Stimulated activated CD8-positive, alpha-beta memory T cell treated with anti-CD3 and anti-CD28 coated beads, Interleukin-12 subunit alpha, Interleukin-12 subunit beta, amount 100 ng/mL, for 24 hours (primary cell): ENCODE measurements at regions not wholly inside any gene's neighbourhood (a gene's known extent, or its start where the extent isn't known, plus 50 kb on each side); places are given as distances from the start of the nearest gene placed in this dataset.
"Not testable (repeated sequence)": the region's sequence is repeated elsewhere in the genome, so short reads cannot be mapped to it uniquely, and the experiment has no call there.

Experiments used
- DNase-seq: peaks from one replicate; pipeline ENCODE4 v3.0.0-alpha.2; 2020; ENCODE audit errors: extremely low read depth

DNA sequence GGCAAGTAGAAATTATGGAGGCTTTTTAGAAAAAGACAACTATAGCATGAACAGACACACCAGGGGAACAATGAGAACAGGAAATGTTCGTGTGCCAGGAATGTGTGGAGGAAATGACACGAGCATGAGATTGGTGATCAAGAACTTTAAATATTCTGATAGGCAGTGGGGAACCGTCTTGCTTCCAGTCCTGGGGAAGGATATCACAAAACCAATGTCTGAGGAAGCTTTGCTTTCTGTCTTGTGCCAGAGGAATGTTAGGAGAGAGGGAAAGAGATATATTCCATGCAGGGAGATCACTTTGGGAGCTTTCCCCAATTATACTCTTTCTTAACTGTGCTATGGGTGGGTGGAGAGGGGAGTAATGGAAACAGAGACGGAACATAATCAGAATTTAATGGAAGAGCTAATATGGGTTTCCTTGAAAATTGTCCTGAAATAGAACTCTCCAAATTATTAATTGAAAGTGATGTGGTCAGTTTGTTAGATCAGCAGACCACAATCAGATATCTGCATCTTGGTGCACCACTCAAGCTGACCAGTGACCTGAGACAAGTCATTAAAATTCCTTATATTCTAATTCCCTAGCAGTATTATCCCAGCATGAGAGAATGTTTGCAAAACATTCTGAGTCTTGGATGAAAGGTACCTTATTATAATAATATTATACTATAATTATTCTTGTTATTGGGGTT, 178.2 kb downstream of the SOX4 start:
- DNase-seq: no peak

DNA sequence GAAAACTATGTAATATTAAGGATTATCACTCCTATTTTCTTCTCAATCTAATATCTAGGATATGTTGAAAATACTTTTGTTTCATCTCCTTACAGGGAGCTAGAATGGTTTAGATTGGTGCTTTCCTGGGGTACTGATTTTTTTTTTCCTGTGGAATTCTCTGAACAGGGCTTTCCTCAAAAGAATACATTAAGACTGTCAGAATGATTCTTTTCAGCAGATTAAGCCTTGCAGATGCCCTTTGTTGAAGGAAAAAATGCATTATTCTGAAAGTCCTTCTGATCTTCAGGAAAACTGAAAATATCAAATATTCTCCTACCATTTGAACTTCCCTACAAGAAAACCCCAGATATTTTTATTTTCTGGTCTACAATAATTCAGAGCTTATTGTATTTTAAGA, 178.9 kb downstream of the SOX4 start:
- DNase-seq: no peak

DNA sequence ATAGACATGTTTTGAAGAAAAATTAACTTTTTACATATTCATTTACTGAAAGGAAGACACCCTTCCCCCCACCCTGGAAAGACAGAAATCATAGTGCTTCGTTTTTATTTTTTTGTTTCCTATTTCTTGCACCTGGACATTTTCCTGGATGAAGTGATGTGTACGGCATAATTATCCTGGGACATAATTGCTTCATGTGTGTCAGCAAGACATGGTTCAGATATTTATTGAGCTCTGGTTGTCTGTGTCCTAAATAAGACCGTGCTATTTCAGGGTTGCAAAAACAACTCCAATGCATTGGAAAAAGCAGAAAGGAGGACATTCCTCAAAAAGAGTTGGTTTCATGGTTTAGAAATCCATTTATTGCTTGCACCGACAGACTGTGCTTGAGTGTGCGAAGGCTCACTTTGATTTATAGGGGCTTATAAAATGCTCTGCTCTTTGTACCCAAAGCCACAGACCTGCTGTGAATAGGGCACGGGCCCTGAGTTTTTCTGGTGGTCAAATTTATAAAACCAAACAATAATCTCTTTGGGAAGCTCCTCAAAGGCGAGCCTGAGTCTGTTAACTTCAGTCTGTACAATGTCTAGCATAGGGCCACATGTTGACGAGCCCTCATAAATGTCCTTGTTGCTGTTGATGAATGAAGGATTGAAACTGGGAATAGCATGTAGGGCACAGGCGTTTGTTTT, 179.5 kb downstream of the SOX4 start:
- DNase-seq: no peak

DNA sequence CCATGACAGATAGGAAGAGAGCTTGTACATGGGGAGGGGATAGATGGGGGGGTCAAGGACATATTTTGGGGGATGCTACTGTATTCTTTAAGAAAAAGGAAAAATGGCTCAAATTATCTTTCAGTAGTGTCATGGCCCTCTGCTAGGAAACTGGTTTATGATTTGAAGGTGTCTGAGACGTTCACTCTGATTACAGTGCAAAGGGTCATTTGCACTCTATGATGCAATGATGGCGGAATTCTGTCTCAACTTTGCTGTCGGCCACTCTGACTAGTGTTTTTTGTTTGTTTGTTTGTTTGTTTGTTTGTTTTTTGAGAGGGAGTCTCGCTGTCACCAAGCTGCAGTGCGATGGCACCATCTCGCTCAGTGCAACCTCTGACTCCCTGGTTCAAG, 180.0 kb downstream of the SOX4 start:
- no peak for DNase-seq

DNA sequence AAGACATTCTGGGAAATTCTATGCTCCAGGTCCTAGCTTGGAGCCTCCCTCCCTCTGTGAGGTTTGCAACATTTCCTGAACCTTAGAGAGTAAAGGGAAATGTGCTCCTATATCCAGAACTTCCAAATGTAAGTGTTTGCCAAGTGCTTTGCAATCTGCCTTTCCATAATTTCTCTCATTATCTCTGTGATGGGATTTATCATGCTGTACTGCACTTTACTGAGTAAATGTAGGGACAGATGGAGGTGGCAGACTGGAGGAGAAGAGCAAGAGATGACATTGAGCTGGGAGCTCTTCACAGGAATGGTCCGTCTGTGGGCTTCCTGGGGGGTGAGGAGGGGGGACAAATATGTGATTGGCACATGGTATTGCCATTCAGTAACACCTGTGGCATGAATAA, 184.3 kb downstream of the SOX4 start:
- no peak for DNase-seq

DNA sequence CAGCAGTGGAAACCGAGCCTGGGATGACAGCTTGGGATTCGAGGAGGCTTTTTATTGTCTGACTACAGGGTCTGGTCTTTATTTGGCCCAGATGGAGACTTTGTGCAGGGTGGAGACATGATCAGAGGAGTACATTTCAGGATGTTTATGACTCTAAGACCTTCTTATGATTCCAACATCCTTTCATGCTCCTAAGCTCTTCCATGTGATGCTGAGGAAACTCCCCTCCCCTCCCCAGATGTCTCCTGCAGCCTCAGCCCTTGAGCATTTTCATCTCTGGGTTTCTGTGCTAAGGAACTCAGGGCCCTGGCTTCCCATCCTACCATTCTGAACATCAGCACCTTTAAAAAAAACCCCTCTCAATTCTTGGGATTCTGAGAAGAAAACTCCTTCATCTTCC, 186.6 kb downstream of the SOX4 start:
- no peak for DNase-seq

DNA sequence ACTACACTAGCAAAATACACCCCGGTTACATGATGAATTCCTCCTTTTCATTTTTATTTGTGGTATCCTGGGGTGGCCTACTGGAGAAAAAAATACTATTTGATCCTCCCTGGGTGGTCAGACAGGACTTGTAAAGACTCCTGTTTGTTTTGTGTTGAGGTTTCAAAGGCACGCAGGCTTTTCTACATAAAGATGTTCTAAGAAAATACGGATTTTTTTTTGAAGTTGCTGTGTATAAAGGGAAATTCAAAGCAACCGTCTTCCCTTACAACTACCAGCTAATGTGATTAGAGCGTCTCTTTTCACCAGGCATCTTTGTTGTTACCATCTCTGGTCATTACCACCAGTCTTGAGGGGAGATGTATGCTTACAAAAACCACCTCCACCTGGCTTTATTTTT, 187.1 kb downstream of the SOX4 start:
- no peak for DNase-seq

DNA sequence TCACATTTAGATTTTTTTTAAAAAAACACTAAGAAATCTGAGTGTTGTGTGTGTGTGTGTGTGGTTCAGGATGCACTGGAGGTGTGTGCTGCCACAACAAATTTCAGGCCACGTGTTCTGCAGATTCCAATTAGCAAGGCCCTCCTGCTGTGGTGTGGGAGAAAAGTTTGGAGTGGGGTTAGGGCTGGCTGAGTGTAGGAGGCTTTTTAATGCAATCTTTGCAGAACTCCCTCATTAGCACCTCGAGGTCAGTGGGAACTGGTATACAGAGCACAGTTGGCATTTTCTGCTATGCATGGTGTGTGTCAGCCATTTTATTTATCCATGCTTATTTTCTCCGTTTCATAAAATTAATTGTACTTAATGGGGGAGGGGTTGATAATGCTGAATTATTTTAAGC, 187.6 kb downstream of the SOX4 start:
- no peak for DNase-seq

DNA sequence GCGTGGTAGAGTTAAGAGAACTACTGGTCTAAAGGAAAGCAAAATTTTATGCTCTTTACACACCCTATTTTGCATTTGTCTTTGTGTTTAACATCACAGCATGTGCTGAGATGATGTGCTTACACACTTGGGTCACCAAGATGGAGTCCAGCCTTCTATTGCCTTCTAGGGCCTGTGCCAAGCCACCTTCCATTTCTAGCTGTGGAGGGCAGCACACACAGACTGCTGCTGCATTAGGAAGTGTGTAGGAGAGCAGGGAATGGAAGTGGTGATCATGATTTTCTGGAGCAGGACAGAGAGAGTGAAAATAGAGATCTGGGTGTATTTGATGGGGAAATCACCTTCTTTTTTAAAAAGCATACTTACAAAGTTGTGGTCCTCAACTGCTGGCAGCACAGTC, 191.6 kb downstream of the SOX4 start:
- no peak for DNase-seq

DNA sequence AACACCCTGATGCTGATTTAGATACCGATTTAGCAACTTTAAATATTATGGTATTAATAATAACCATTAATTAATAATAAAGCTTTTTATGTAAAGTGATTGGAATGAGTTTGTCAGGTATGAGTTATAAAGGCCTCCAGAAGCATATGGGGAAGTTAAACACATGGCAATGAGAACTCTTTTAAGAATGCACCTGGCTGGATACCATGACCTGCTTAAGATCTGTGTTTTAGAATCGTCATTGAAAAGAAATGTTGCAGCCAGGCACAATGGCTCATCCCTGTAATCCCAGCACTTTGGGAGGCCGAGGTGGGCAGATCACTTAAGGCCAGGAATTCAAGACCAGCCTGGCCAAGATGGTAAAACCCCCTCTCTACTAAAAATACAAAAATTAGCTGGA, 197.5 kb downstream of the SOX4 start:
- no peak for DNase-seq

DNA sequence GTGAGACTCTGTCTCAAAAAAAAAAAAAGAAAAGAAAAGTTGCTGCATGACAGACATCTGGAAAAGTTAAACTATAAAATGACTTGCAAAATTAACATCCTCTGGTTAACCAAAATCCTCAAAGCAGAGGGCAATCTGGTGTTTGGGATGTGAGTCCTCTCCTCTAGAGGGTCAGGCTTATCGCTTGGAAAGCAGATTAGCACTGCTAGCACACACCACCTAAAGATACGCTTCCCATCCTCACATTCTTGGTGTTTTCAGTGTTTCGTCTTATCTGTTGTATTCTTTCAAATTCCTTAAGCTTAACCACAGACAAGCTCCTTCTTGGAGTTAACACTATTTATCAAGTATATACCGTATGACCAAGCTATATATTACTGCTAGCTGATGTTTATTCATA, 198.0 kb downstream of the SOX4 start:
- no peak for DNase-seq

DNA sequence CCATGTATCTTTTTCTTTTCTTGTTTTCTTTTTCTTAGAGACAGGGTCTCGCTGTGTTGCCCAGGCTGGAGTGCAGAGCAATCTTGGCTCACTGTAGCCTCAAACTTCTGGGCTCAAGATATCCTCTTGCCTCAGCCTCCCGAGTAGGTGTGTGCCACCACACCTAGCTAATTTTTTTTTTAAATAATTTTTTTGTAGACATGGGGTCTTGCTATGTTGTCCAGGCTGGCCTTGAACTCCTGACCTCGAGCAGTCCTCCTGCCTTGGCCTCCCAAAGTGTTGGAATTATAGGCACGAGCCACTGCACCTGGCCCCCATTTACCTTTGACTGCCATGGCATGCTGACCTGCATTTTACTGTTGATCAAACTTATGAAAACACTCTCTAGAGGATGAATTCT, 198.6 kb downstream of the SOX4 start:
- no peak for DNase-seq

DNA sequence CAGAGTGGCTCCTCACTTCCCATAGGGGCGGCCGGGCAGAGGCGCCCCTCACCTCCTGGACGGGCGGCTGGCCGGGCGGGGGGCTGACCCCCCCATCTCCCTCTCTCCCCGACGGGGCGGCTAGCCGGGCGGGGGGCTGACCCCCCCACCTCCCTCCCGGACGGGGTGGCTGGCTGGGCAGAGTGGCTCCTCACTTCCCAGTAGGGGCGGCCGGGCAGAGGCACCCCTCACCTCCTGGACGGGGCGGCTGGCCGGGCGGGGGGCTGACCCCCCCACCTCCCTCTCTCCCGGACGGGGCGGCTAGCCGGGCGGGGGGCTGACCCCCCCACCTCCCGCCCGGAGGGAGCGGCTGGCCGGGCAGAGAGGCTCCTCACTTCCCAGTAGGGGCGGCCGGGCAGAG, 203.4 kb downstream of the SOX4 start:
- not testable (repeated sequence) for DNase-seq

DNA sequence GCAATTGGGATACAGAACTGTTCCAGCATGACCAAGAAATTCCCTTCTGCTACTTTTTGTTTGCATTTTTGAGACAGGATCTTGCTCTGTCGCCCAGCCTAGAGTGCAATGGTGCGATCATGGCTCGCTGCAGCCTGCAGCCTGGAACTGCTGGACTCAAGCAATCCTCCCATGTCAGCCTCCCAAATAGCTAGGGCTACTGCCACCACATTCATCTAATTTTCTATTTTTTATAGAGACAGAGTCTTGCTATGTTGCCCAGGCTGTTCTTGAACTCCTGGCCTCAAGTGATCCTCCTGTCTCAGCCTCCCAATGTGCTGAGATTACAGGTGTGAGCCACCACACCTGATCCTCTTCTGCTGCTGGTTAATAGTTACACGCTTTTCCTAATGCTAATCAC, 204.9 kb downstream of the SOX4 start:
- no peak for DNase-seq

DNA sequence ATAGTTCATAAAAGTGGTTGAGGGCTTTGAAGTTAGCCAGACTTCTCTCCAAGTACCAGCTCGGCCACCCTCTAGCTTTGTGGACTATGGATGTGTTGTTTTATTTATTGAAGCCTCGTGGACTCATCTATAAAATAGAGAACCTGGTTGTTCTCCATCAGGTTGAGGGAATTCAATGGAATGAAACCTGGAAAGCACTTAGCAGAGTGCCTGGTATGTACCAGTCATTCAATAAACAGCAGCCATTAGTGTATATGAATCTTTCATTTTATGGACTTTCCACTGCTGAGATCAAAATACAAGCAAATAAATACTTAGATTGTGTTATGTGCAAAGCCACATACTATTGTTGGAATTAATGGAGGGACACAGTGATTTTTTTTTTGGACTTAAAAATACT, 206.8 kb downstream of the SOX4 start:
- no peak for DNase-seq

DNA sequence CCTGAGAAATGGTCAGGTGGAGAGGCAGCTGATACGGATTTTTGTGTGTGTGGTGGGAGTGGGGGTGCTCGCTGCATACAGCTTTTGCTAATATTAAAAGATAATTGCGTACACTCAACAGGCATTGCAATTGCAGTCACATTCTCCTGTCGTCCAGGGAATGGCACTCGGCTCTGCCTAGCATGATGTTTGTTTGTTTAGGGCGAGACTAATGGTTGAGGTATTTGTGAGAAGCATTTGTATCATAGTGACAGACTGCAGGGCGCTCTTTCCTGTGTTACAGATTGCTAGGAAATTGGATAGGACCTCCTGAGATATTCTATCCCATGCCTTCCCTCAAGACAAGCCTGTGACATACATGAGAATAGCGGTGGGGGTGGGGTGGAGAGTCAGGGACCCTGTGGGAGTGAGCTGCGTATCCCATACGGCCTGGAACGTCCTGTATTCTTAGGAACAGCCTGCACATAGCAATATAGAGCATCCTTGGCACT, 207.4 kb downstream of the SOX4 start:
- DNase-seq: no peak

DNA sequence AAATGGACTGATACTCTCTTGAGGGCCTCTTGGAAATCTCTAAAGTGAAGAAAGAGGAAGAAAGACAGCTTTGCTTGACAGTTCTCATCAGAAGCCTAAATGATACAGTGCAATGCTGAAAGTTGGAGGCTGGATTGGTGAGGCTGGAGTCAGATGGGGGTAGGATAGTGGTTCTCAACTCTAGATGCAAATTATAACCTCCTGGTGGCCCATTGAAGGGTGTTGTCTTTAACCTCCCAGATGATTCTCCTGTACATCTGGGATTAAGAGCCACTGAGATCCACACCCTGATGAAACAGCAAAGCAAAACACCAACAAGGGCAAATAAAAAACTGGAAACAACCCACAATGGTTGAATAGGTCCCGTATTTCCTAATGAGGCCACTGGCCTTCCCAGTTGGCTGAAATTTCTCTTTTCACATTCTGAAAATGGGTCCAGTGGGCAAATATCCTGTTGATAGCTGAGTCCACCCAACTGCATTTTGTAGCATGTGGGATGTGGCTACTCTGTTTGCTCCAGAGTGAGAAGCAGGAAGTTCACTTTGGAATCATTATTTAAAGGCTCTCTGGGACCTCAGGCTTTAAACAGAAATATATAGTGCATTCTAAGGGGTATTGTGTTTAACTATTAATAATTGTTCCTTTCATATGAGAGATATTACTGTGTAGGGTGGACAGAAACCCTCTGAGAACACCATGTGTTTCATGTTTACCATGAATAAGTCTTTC, 208.1 kb downstream of the SOX4 start:
- DNase-seq: no peak

DNA sequence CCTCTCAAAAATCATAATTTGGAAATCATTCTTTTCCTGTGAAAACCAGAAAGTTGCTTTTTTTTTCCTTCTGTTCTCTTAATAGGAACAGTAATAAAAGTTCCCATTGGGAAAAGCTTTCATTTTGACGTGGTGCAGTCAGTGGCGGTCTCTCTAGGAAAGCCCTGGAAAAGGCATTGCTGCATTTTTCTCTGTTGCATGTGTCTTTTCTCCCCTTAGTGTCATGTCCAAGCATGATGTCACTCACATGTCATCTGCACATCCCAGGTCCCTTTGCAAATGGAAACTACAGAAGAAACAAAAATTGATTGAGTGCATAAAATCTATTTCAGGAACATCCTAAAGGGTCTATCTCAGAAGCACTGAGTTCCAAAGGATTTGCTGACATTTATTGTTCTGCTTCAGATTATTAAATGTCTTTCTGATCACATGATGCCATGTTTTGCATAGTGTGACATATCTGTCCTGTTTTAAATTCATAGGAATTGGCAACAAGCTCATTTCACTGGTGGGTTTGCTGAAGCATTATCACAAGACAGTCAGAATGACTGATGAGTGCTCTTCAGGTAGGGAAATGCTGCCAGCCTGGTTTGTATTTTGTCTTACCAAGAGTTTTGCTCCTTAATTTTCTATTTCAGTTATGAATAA, 208.7 kb downstream of the SOX4 start:
- DNase-seq: no peak

DNA sequence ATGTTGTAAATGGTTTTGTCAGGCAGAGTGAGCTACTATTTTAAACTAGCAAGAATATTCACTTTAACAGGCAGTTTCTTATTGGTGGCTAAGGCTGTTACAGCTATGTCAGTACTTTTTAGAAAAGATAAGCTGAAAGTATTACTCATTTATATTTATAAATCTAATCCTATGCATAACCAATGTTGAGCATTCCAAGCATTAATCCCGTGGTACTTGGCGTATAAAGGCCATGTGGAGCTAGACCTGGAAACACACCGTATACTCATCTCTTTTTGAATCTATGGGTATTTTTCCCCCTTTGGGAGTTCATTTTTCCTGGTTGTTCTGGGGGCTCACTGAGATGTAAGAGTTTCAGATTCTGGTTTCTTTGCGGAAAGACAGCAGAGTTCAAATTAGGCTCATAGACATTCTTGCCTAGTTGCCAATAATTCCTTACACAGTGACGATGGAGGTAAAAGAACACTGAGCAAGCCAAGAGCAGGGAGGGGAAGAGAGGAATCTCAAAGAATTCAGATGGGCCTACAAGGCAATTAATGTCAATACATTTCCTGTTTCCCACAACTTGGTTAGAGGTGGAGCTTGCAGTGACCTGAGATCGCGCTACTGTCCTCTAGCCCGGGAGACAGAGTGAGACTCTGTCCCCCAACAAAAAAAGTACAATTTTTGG, 211.5 kb downstream of the SOX4 start:
- DNase-seq: no peak

DNA sequence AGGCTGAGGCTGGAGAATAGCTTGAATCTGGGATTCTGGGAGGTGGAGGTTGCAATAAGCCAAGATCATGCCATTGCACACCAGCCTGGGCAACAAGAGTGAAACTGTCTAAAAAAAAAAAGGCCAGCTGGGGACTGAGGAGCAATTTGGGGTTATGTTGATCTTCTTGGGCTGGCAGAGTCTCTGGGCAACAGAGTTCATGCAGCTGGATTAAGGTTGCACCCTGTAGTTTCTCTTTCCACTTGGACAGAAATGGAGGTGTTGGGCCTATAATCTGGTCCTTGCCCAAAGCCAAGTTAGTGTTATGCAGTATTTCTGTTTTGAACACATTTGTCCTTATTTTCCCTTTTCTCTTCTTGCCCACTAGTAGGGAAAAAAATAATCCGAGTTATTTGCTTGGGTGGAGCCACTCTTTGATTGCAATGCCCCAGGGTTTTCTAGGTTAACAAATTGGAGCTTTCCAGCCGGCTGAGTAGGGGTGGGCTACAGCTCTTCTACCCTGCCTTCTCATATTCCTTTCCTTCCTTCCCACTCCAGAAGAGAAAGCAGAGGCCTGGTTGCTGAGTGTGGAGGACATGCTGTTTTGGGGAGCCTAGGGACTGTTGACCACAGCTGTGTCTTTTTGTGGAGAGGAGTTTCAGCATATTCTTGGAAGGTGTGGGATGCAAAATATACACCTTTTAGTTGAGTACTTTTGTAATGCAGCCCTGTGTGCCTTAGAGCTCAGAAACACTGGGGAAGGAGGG, 213.9 kb downstream of the SOX4 start:
- no peak for DNase-seq

DNA sequence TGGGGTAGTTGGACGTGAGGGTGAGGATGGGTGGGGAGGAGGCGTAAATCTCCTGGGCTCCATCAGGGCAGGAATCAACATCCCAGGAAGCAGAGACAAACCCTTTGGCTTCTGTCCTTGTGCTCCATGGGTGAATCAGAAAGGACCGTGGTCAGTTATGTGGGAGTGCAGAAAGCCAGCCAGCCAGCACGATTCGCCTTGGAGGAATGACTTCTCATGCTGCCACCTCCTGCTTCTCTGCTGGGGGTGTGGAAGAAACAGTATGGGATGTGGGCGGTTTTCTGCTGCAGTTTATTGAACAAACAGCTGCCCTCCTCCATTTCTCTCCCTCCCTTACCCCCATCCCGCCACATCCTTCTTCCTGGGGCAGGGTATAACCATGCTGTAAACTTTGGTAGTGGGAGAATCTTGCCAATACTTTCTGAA, 214.5 kb downstream of the SOX4 start:
- no peak for DNase-seq
